Upper lobe of left lung (tissue), 6 donors: ENCODE measurements at regions not wholly inside any gene's neighbourhood (a gene's known extent, or its start where the extent isn't known, plus 50 kb on each side); places are given as distances from the start of the nearest gene placed in this dataset.
"Not testable (repeated sequence)": the region's sequence is repeated elsewhere in the genome, so short reads cannot be mapped to it uniquely, and the experiment has no call there.

ENCODE experiments used
- ATAC-seq, 2 donors: fragments of 200-7000 bp; cut with Tn5 transposase; one replicate each; pipeline ENCODE4 v1.9.1; 2022; ENCODE audit warnings: mild to moderate bottlenecking in 2 of 2, moderate library complexity in 2 of 2; ENCODE audit not compliant: low FRiP score in 2 of 2
- DNase-seq, 2 donors: peaks; one replicate each; pipeline ENCODE4 v3.0.0-alpha.2; 2019 to 2020
- H3K27ac ChIP-seq, 4 donors: fragments of 200-600 bp; sonication (generic); one replicate each; pipeline ENCODE4 v1.5.1; 2016 to 2019
- H3K27me3 ChIP-seq, 4 donors: fragments of 200-600 bp; sonication (generic); one replicate each; pipeline ENCODE4 v1.5.1; 2017 to 2019
- H3K36me3 ChIP-seq, 4 donors: fragments of 200-600 bp; sonication (generic); one replicate each; pipeline ENCODE4 v1.5.1; 2016 to 2019
- H3K4me1 ChIP-seq, 4 donors: fragments of 200-600 bp; sonication (generic); one replicate each; pipeline ENCODE4 v1.5.1; 2018 to 2019
- H3K4me3 ChIP-seq, 4 donors: fragments of 200-600 bp; sonication (generic); one replicate each; pipeline ENCODE4 v1.5.1; 2017 to 2019; ENCODE audit warnings: mild to moderate bottlenecking in 2 of 4, moderate library complexity in 1 of 4
- H3K9me3 ChIP-seq, 4 donors: fragments of 200-600 bp; sonication (generic); one replicate each; pipeline ENCODE4 v1.5.1; 2018 to 2019
- CTCF ChIP-seq, 6 experiments: fragments of 450-650 bp in 4 of 6; fragments of 200-600 bp in 2 of 6; sonication (generic) in 2 of 6; IDR thresholded peaks; one replicate each; pipeline ENCODE4 v1.5.1; 2016 to 2019; ENCODE audit warnings: antibody characterized with exemption in 6 of 6
- EP300 ChIP-seq, 4 donors: sonication (generic); formaldehyde crosslinking; IDR thresholded peaks; one replicate each; pipeline ENCODE4 v1.5.1; 2017; ENCODE audit warnings: antibody characterized with exemption in 4 of 4, control low read depth in 2 of 4
- POLR2A ChIP-seq, 4 donors: fragments of 450-650 bp; IDR thresholded peaks; one replicate each; pipeline ENCODE4 v1.5.1; 2016 to 2017; ENCODE audit warnings: antibody characterized with exemption in 4 of 4, mild to moderate bottlenecking in 2 of 4
- POLR2AphosphoS5 ChIP-seq, 2 donors: sonication (generic); formaldehyde crosslinking; IDR thresholded peaks; one replicate each; pipeline ENCODE4 v1.5.1; 2017; ENCODE audit warnings: antibody characterized with exemption in 2 of 2
- WGBS, 2 donors: methylation state at CpG; one replicate each; pipeline ENCODE4 v1.1.5; 2017 to 2018; 5-methylcytosine and 5-hydroxymethylcytosine counted together
- donor health status: DM: no; HTN: no; CAD: no; lungs with moderate emphysema.
- donor health status: DM: no; HTN: yes; CAD: no; lungs with severe emphysema.

- Histone ChIP-seq H3K27me3 (no peaks in the 10 kb centered on the region), H3K36me3 (no peaks in the 10 kb centered on the region), H3K9me3 (no peaks in the 10 kb centered on the region), H3K4me1 (peaks cover 0 to 5% (median 0%) of the 10 kb centered on the region in 4 donors), H3K4me3 (no peak overlapping the region), H3K27ac (no peak overlapping the region)
- no peak for TF ChIP-seq CTCF (IDR thresholded peaks at IDR 0.05)
- no peak for TF ChIP-seq EP300 (IDR thresholded peaks at IDR 0.05)
- no peak for TF ChIP-seq POLR2A (IDR thresholded peaks at IDR 0.05)
- no peak for TF ChIP-seq POLR2AphosphoS5 (IDR thresholded peaks at IDR 0.05)
- DNase-seq (no peak), ATAC-seq (no peak)
- WGBS, 2 donors, result 88 to 94% methylated on average over 1 of the region's 1 CpG
Measured at GRCh38 chr1:79704067-79704466, 697.5 kb upstream of the ADGRL4 start.

- peak in 1 of 2 donors; percentile 25 for DNase-seq
- H3K4me1 ChIP-seq, H3K36me3 ChIP-seq, H3K27me3 ChIP-seq, ATAC-seq, H3K9me3 ChIP-seq, H3K4me3 ChIP-seq, H3K27ac ChIP-seq: not testable (repeated sequence)
- WGBS, 2 donors, result 19 to 22% methylated on average over 4 of the region's 4 CpGs
Measured at GRCh38 chr1:79702336-79702999, 695.9 kb upstream of the ADGRL4 start.

- Histone ChIP-seq H3K4me1 (peaks cover 0 to 3% (median 0%) of the 10 kb centered on the region in 4 donors), H3K9me3 (no peaks in the 10 kb centered on the region), H3K27me3 (no peaks in the 10 kb centered on the region), H3K36me3 (no peaks in the 10 kb centered on the region), H3K4me3 (no peak overlapping the region), H3K27ac (no peak overlapping the region)
- DNase-seq (no peak), ATAC-seq (no peak)
- TF ChIP-seq EP300 (IDR thresholded peaks at IDR 0.05) (no peak), CTCF (IDR thresholded peaks at IDR 0.05) (no peak), POLR2AphosphoS5 (IDR thresholded peaks at IDR 0.05) (no peak)
Measured at GRCh38 chr1:79695138-79695537, 688.6 kb upstream of the ADGRL4 start.

DNA sequence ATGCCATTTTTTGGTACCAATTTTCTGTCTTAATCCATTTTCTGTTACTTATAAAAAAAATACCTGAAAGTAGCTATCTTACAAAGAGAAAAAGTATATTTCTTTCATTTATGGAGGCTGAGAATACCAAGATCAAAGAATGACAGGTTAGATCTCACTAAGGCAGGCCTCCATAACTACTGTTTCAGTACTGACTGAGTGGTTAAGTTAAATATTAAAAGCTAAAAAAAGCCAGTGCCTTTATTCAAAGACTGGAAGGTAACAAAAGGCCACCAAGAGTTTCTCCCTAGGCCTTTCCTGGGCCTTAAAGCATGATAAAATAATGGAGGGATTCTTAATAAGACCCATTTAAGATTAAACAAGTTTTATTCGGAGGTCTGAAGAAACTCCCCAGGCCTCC, 687.7 kb upstream of the ADGRL4 start:
- no peak overlapping the region for H3K27ac ChIP-seq
- H3K27me3 ChIP-seq, result no peaks in the 10 kb centered on the region
- DNase-seq, result no peak
- H3K4me3 ChIP-seq, result no peak overlapping the region
- H3K4me1 ChIP-seq, result no peaks in the 10 kb centered on the region
- no peaks in the 10 kb centered on the region for H3K9me3 ChIP-seq
- ATAC-seq, result no peak
- no peaks in the 10 kb centered on the region for H3K36me3 ChIP-seq
- WGBS, 2 donors, result 62 to 65% methylated on average over 1 of the region's 1 CpG
- TF ChIP-seq POLR2A (IDR thresholded peaks at IDR 0.05), result no peak
- TF ChIP-seq POLR2AphosphoS5 (IDR thresholded peaks at IDR 0.05), result no peak
- no peak for TF ChIP-seq CTCF (IDR thresholded peaks at IDR 0.05)
- TF ChIP-seq EP300 (IDR thresholded peaks at IDR 0.05), result no peak

GRCh38 chr1:79693441-79694114, 687.0 kb upstream of the ADGRL4 start:
- no peaks in the 10 kb centered on the region for H3K27me3 ChIP-seq
- 61 to 73% methylated on average over 2 of the region's 2 CpGs for WGBS, 2 donors
- no peak overlapping the region for H3K27ac ChIP-seq
- H3K9me3 ChIP-seq, result no peaks in the 10 kb centered on the region
- no peak for DNase-seq
- no peak for ATAC-seq
- no peak overlapping the region for H3K4me3 ChIP-seq
- TF ChIP-seq POLR2A (IDR thresholded peaks at IDR 0.05), result no peak
- no peak for TF ChIP-seq CTCF (IDR thresholded peaks at IDR 0.05)
- TF ChIP-seq POLR2AphosphoS5 (IDR thresholded peaks at IDR 0.05), result no peak
- TF ChIP-seq EP300 (IDR thresholded peaks at IDR 0.05), result no peak
- H3K36me3 ChIP-seq, result no peaks in the 10 kb centered on the region
- H3K4me1 ChIP-seq, result no peaks in the 10 kb centered on the region
